SU-DHL-6 (cell line): ENCODE measurements at regions not wholly inside any gene's neighbourhood (a gene's known extent, or its start where the extent isn't known, plus 50 kb on each side); places are given as distances from the start of the nearest gene placed in this dataset.

ENCODE experiments used
- H2AFZ ChIP-seq: fragments of 200-600 bp; sonication (generic); 2 replicates; pipeline ENCODE4 v1.6.1; 2014; ENCODE audit warnings: low read depth, mild to moderate bottlenecking, moderate library complexity, mixed read lengths, antibody characterized with exemption, low read length; ENCODE audit not compliant: severe bottlenecking
- H3F3A ChIP-seq: fragments of 200-600 bp; shearing (Covaris generic); 2 replicates; pipeline ENCODE4 v1.6.0; 2016; ENCODE audit warnings: antibody characterized with exemption, mild to moderate bottlenecking; ENCODE audit not compliant: insufficient read depth
- H3K27ac ChIP-seq: fragments of 200-600 bp; sonication (generic); 2 replicates; pipeline ENCODE4 v1.5.1; 2016; ENCODE audit warnings: low read depth, mild to moderate bottlenecking, low read length, moderate library complexity, mixed read lengths
- H3K27me3 ChIP-seq: fragments of 200-600 bp; sonication (generic), shearing (Covaris generic); 2 replicates; pipeline ENCODE4 v1.6.0; 2014; ENCODE audit warnings: mild to moderate bottlenecking, low read length
- H3K36me3 ChIP-seq: fragments of 200-600 bp; sonication (generic); 2 replicates; pipeline ENCODE4 v1.6.1; 2014; ENCODE audit warnings: mild to moderate bottlenecking, low read length, mixed read lengths
- H3K4me2 ChIP-seq: fragments of 300-600, 200-600 bp; shearing (Covaris generic), sonication (generic); 2 replicates; pipeline ENCODE4 v1.6.0; 2014; ENCODE audit warnings: low read length, low read depth, mild to moderate bottlenecking; ENCODE audit not compliant: poor library complexity, severe bottlenecking
- H3K4me3 ChIP-seq: fragments of 200-600 bp; sonication (generic); 2 replicates; pipeline ENCODE4 v1.5.1; 2014; ENCODE audit warnings: antibody characterized with exemption, low read length, mild to moderate bottlenecking, mixed read lengths; ENCODE audit not compliant: insufficient read depth, poor library complexity, severe bottlenecking
- H3K79me2 ChIP-seq: fragments of 200-600 bp; sonication (generic); 2 replicates; pipeline ENCODE4 v1.6.1; 2014; ENCODE audit warnings: mild to moderate bottlenecking, low read length, moderate library complexity; ENCODE audit not compliant: insufficient read depth
- H3K9ac ChIP-seq: fragments of 200-600 bp; sonication (generic); 2 replicates; pipeline ENCODE4 v1.7.0; 2014; ENCODE audit warnings: mild to moderate bottlenecking, low read length
- H3K9me2 ChIP-seq: fragments of 200-600 bp; sonication (generic); replicated peaks from 2 replicates; pipeline ENCODE4 v1.6.1; 2014; ENCODE audit warnings: low read length; ENCODE audit not compliant: insufficient read depth
- H3K9me3 ChIP-seq: fragments of 200-600 bp; sonication (generic); 2 replicates; pipeline ENCODE4 v1.6.1; 2014; ENCODE audit warnings: low read length, mixed read lengths; ENCODE audit not compliant: insufficient read depth
- H4K20me1 ChIP-seq: fragments of 200-600 bp; sonication (generic); 2 replicates; pipeline ENCODE4 v1.6.1; 2014; ENCODE audit warnings: low read depth, mild to moderate bottlenecking, antibody characterized with exemption, low read length, moderate library complexity, mixed read lengths
- CTCF ChIP-seq: fragments of 200-600 bp; sonication (generic); IDR thresholded peaks from one replicate; pipeline ENCODE4 v1.5.1; 2017; ENCODE audit warnings: antibody characterized with exemption, mild to moderate bottlenecking, low read length, moderate library complexity; ENCODE audit not compliant: insufficient read depth, poor library complexity, severe bottlenecking
- EZH2phosphoT487 ChIP-seq: fragments of 200-600 bp; sonication (generic), shearing (Covaris generic); conservative IDR thresholded peaks from 2 replicates; pipeline ENCODE4 v1.6.1; 2018; ENCODE audit warnings: mild to moderate bottlenecking, antibody characterized with exemption, low read length, moderate library complexity, mixed read lengths

GRCh38 chr10:129039406-129040370 is 427.4 kb upstream of the MGMT start:
- TF ChIP-seq CTCF (no peak), EZH2phosphoT487 (no peak)
- H4K20me1 ChIP-seq: no peaks in the 10 kb centered on the region
- H3K4me2 ChIP-seq: no peak overlapping the region
- H3K27ac ChIP-seq: no peak overlapping the region
- no peak overlapping the region for H2AFZ ChIP-seq
- no peaks in the 10 kb centered on the region for H3K36me3 ChIP-seq
- H3K27me3 ChIP-seq: no peaks in the 10 kb centered on the region
- no peak overlapping the region for H3K9ac ChIP-seq
- no peaks in the 10 kb centered on the region for H3K9me2 ChIP-seq
- H3K9me3 ChIP-seq: no peaks in the 10 kb centered on the region
- H3K79me2 ChIP-seq: no peaks in the 10 kb centered on the region
- H3K4me3 ChIP-seq: no peak overlapping the region
- no peaks in the 10 kb centered on the region for H3F3A ChIP-seq

DNA sequence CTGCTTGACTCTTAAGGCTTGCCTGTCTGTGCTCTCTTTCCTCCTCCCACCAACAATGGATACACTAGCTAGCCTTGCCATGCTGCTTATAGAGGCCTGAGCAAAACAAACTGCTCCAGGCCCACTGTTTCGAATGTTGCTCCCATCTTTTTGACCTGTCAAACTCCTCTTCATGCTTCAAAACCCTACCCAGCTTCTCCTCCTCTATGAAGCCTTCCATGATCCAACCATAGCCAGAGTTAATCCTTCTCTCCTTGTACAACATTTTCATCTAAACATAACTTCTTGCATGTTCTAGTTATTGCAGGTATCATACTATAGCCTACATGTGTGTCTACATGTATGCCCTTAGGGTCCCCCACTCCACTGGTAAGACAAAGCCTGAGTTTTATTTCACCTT is 426.7 kb upstream of the MGMT start:
- TF ChIP-seq EZH2phosphoT487 (no peak), CTCF (no peak)
- H3K4me3 ChIP-seq: no peak overlapping the region
- H3K27ac ChIP-seq: no peak overlapping the region
- H3K36me3 ChIP-seq: no peaks in the 10 kb centered on the region
- H3K79me2 ChIP-seq: no peaks in the 10 kb centered on the region
- no peak overlapping the region for H3K4me2 ChIP-seq
- H4K20me1 ChIP-seq: no peaks in the 10 kb centered on the region
- H2AFZ ChIP-seq: no peak overlapping the region
- no peaks in the 10 kb centered on the region for H3F3A ChIP-seq
- no peaks in the 10 kb centered on the region for H3K9me3 ChIP-seq
- no peaks in the 10 kb centered on the region for H3K27me3 ChIP-seq
- no peaks in the 10 kb centered on the region for H3K9me2 ChIP-seq
- H3K9ac ChIP-seq: no peak overlapping the region

DNA sequence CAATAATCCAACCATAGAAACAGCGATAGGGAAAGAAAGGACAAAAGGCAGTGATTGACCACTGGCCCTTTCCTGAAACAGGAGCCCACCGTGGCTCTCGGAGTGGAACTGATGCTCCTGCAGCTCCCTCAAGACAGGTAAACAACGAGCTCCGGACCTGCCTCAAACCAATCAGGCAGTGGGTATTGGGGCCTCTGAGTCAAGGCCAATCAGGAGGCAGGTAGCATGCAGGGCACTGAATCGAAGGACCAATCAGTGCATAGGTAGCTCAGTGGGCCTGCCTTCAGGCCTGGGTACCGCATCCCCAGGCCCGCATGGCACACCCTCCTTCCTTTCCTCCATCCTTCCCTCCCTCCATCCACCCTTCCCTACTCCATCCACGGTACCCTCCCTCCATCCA is 425.1 kb upstream of the MGMT start:
- Histone ChIP-seq H3K27me3 (no peaks in the 10 kb centered on the region), H3F3A (no peaks in the 10 kb centered on the region), H2AFZ (no peak overlapping the region), H3K4me3 (no peak overlapping the region), H3K27ac (no peak overlapping the region), H3K9me2 (no peaks in the 10 kb centered on the region), H3K9ac (no peak overlapping the region), H3K79me2 (no peaks in the 10 kb centered on the region), H3K9me3 (no peaks in the 10 kb centered on the region), H3K36me3 (no peaks in the 10 kb centered on the region), H4K20me1 (no peaks in the 10 kb centered on the region), H3K4me2 (no peak overlapping the region)
- TF ChIP-seq CTCF (no peak), EZH2phosphoT487 (no peak)
